GM12878 (cell line): ENCODE measurements at regions not wholly inside any gene's neighbourhood (a gene's known extent, or its start where the extent isn't known, plus 50 kb on each side); places are given as distances from the start of the nearest gene placed in this dataset.

Experiments used
- ATAC-seq: fragments of 200-7000 bp; cut with Tn5 transposase; 3 replicates; pipeline ENCODE4 v1.9.1; 2020; ENCODE audit warnings: mild to moderate bottlenecking, moderate library complexity
- BruUV-seq: library from RNA; stranded (reverse); fragments of 400-500 nt; replicated peaks from 2 replicates; lab custom pipeline; 2021; lab: Mats Ljungman, UMichigan
- CTCF ChIA-PET: fragments of 300-600 bp; sonication (Branson Sonifier 250); formaldehyde crosslinking; extraction: SDS; loops from one replicate; lab custom pipeline; 2021; ENCODE audit warnings: inconsistent platforms; lab: Yijun Ruan, JAX
- POLR2A ChIA-PET: fragments of 350-600 bp; formaldehyde crosslinking; extraction: SDS; loops from one replicate; lab custom pipeline; 2021; ENCODE audit warnings: inconsistent platforms; lab: Charles Lee
- RAD21 ChIA-PET: fragments of 300-600 bp; sonication (Branson Sonifier 250); formaldehyde crosslinking; loops from one replicate; lab custom pipeline; 2023; ENCODE audit warnings: antibody characterized with exemption; ENCODE audit not compliant: unreplicated experiment; lab: Charles Lee
- SMC1A ChIA-PET: fragments of 300-600 bp; sonication (Branson Sonifier 250); formaldehyde crosslinking; loops from one replicate; lab custom pipeline; 2023; ENCODE audit not compliant: unreplicated experiment, uncharacterized antibody; lab: Charles Lee
- DNase-seq: peaks from one replicate; pipeline ENCODE4 v3.0.0-alpha.2; 2011; ENCODE audit warnings: low read depth, low spot score
- FAIRE-seq: peaks from 3 replicates; lab custom pipeline; 2011; peaks lifted over from hg19 to GRCh38; lab: Jason Lieb, UNC
- H2AFZ ChIP-seq: 2 replicates; pipeline ENCODE4 v1.6.0; 2011; ENCODE audit warnings: low read depth, low read length, control low read depth; ENCODE audit not compliant: control insufficient read depth
- H3K27ac ChIP-seq: 2 replicates; pipeline ENCODE4 v1.5.1; 2011; ENCODE audit warnings: control low read depth; ENCODE audit not compliant: control insufficient read depth, insufficient read depth
- H3K27me3 ChIP-seq, 2 experiments: replicated peaks in 1 of 2; 2 replicates each; pipeline versions ENCODE4 v1.6.0 to v1.6.1; 2011; ENCODE audit warnings: low read length in 1 of 2; ENCODE audit not compliant: control insufficient read depth in 2 of 2, insufficient read depth in 2 of 2
- H3K36me3 ChIP-seq, 2 experiments: 2 replicates each; pipeline ENCODE4 v1.5.1; 2011; ENCODE audit warnings: low read length in 1 of 2; ENCODE audit not compliant: control insufficient read depth in 2 of 2, insufficient read depth in 2 of 2
- H3K4me1 ChIP-seq: 2 replicates; pipeline ENCODE4 v1.6.1; 2011; ENCODE audit warnings: mild to moderate bottlenecking, low read length, moderate library complexity, mixed read lengths; ENCODE audit not compliant: control insufficient read depth, insufficient read depth
- H3K4me2 ChIP-seq: 2 replicates; pipeline ENCODE4 v1.6.0; 2011; ENCODE audit warnings: control low read depth; ENCODE audit not compliant: control insufficient read depth, insufficient read depth
- H3K4me3 ChIP-seq: fragments of 200-600 bp; sonication (generic); 2 replicates; pipeline ENCODE4 v1.5.1; 2016
- H3K79me2 ChIP-seq: 2 replicates; pipeline ENCODE4 v1.6.0; 2011; ENCODE audit warnings: low read length; ENCODE audit not compliant: control insufficient read depth, insufficient read depth
- H3K9ac ChIP-seq: 2 replicates; pipeline ENCODE4 v1.8.0; 2011; ENCODE audit warnings: low read length, control low read depth, mixed read lengths; ENCODE audit not compliant: control insufficient read depth, insufficient read depth
- H3K9me3 ChIP-seq: replicated peaks from 3 replicates; pipeline ENCODE4 v1.5.1; 2011; ENCODE audit warnings: mild to moderate bottlenecking, low read length; ENCODE audit not compliant: control insufficient read depth, insufficient read depth
- H4K20me1 ChIP-seq: 2 replicates; pipeline ENCODE4 v1.6.0; 2011; ENCODE audit not compliant: control insufficient read depth, insufficient read depth
- BRCA1 ChIP-seq: IDR thresholded peaks from 2 replicates; pipeline ENCODE4 v1.6.1; 2011; ENCODE audit warnings: low read depth, low read length, improper control_type of control experiment
- CBX3 ChIP-seq: fragments of 200-600 bp; sonication (generic); IDR thresholded peaks from 2 replicates; pipeline ENCODE4 v1.6.1; 2016; ENCODE audit warnings: low read depth, borderline replicate concordance
- EED ChIP-seq: sonication (generic); IDR thresholded peaks from 2 replicates; pipeline ENCODE4 v1.6.1; 2016; ENCODE audit warnings: antibody characterized with exemption, low read depth
- FOXM1 ChIP-seq: IDR thresholded peaks from 2 replicates; pipeline ENCODE4 v1.6.1; 2012; ENCODE audit warnings: low read depth, mild to moderate bottlenecking, inconsistent platforms, low read length, moderate library complexity
- GABPA ChIP-seq: IDR thresholded peaks from 2 replicates; pipeline ENCODE4 v1.6.1; 2014; ENCODE audit warnings: antibody characterized with exemption, low read depth, mild to moderate bottlenecking, inconsistent platforms
- NRF1 ChIP-seq: conservative IDR thresholded peaks from 2 replicates; pipeline ENCODE4 v1.6.1; 2011; ENCODE audit warnings: mild to moderate bottlenecking, low read depth, low read length, improper control_type of control experiment
- YBX1 ChIP-seq: fragments of 450-650 bp; IDR thresholded peaks from 2 replicates; pipeline ENCODE4 v1.6.1; 2016; ENCODE audit warnings: antibody characterized with exemption
- ZNF384 ChIP-seq: IDR thresholded peaks from 2 replicates; pipeline ENCODE4 v1.6.1; 2012; ENCODE audit warnings: low read depth, mild to moderate bottlenecking, low read length, improper control_type of control experiment, borderline replicate concordance
- WGBS: methylation state at CpG from one replicate; pipeline ENCODE4 v1.1.6; 2016; ENCODE audit warnings: low lambda C conversion rate; ENCODE audit not compliant: insufficient replicate concordance, insufficient coverage; ENCODE audit errors: missing lambda C conversion rate; 5-methylcytosine and 5-hydroxymethylcytosine counted together
- in situ Hi-C: fragments of 300-500 bp; cut with MboI; formaldehyde crosslinking; loops from 9 replicates; pipeline ENCODE4 v1.14.3; 2018; ENCODE audit warnings: mixed read lengths
- intact Hi-C: fragments of 100-400 bp; cut with micrococcal nuclease; formaldehyde crosslinking; loops from one replicate; pipeline ENCODE4 v1.14.2; 2022; ENCODE audit not compliant: unreplicated experiment
- TF ChIP-seq, protein P1 (sequence below): fragments of 450-650 bp; IDR thresholded peaks from 2 replicates; pipeline ENCODE4 v1.6.1; 2016; ENCODE audit warnings: mild to moderate bottlenecking, moderate library complexity, borderline replicate concordance
- TF ChIP-seq, protein P2 (sequence below): fragments of 450-650 bp; formaldehyde crosslinking; IDR thresholded peaks from 2 replicates; pipeline ENCODE4 v1.4.0; 2022; ENCODE audit warnings: mild to moderate bottlenecking, moderate library complexity

DNA sequence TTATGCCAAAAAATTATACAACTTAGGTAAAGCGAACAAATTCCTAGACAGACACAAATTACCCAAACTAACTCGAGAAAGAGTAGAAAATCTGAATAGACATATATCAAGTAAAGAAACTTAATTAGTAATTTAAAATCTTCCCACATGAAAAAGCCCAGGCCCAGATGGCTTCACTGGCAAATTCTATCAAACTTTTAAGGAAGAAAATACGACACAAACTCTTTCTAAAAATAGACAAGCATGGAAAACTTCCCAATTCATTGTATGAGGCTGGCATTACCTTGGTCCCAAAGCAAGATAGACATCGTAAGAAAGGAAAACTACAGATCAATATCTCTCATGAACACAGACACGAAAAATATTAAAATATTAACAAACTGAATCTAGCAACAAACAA lies 135.3 kb downstream of the DRD1 start:
- BruUV-seq, result no TSS peak

DNA sequence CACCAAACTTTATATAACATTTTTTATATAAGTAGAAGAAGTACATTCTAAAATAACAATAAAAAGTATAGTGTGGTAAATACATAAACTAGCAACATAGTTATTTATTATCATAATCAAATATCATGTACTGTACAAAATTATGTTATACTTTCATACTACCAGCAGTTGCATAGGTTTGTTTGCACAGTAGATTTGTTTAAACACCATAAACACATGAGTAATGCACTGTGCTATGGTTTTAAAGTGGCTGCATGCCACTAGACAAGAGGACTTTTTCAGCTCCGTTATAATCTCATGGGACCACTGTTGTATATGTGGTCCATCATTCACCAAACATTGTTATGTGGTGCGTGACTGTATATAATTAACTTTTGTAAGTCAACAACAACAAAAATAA lies 137.6 kb downstream of the DRD1 start:
- POLR2A ChIA-PET, result no interaction called here
- H2AFZ ChIP-seq, result no peak overlapping the region
- no peak for ATAC-seq
- H3K4me2 ChIP-seq, result no peak overlapping the region
- H3K9me3 ChIP-seq, result no peaks in the 10 kb centered on the region
- H3K4me3 ChIP-seq, result no peak overlapping the region
- intact Hi-C loops (no loop called here), in situ Hi-C loops (no loop called here)
- DNase-seq, result no peak
- SMC1A ChIA-PET, result interaction anchor here (1.9 kb wide), 1 partner anchor 9 kb away, joined by 5 read pairs; no protein-coding TSS in a partner anchor
- RAD21 ChIA-PET, result no interaction called here
- CTCF ChIA-PET, result no interaction called here
- H4K20me1 ChIP-seq, result no peaks in the 10 kb centered on the region
- FAIRE-seq, result peak; percentile 35
- H3K36me3 ChIP-seq, result no peaks in the 10 kb centered on the region
- no peak overlapping the region for H3K27ac ChIP-seq
- no peaks in the 10 kb centered on the region for H3K79me2 ChIP-seq
- no TSS peak for BruUV-seq
- no peak overlapping the region for H3K9ac ChIP-seq
- H3K4me1 ChIP-seq, result no peaks in the 10 kb centered on the region
- H3K27me3 ChIP-seq, result no peaks in the 10 kb centered on the region
- 0% methylated on average over 2 of the region's 2 CpGs for WGBS
- TF ChIP-seq GABPA (no peak), ZNF384 (no peak), YBX1 (no peak), FOXM1 (no peak), NRF1 (no peak), EED (no peak), CBX3 (no peak)
- TF ChIP-seq, protein P1, sequence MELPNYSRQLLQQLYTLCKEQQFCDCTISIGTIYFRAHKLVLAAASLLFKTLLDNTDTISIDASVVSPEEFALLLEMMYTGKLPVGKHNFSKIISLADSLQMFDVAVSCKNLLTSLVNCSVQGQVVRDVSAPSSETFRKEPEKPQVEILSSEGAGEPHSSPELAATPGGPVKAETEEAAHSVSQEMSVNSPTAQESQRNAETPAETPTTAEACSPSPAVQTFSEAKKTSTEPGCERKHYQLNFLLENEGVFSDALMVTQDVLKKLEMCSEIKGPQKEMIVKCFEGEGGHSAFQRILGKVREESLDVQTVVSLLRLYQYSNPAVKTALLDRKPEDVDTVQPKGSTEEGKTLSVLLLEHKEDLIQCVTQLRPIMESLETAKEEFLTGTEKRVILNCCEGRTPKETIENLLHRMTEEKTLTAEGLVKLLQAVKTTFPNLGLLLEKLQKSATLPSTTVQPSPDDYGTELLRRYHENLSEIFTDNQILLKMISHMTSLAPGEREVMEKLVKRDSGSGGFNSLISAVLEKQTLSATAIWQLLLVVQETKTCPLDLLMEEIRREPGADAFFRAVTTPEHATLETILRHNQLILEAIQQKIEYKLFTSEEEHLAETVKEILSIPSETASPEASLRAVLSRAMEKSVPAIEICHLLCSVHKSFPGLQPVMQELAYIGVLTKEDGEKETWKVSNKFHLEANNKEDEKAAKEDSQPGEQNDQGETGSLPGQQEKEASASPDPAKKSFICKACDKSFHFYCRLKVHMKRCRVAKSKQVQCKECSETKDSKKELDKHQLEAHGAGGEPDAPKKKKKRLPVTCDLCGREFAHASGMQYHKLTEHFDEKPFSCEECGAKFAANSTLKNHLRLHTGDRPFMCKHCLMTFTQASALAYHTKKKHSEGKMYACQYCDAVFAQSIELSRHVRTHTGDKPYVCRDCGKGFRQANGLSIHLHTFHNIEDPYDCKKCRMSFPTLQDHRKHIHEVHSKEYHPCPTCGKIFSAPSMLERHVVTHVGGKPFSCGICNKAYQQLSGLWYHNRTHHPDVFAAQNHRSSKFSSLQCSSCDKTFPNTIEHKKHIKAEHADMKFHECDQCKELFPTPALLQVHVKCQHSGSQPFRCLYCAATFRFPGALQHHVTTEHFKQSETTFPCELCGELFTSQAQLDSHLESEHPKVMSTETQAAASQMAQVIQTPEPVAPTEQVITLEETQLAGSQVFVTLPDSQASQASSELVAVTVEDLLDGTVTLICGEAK, result no peak
- TF ChIP-seq, protein P2, sequence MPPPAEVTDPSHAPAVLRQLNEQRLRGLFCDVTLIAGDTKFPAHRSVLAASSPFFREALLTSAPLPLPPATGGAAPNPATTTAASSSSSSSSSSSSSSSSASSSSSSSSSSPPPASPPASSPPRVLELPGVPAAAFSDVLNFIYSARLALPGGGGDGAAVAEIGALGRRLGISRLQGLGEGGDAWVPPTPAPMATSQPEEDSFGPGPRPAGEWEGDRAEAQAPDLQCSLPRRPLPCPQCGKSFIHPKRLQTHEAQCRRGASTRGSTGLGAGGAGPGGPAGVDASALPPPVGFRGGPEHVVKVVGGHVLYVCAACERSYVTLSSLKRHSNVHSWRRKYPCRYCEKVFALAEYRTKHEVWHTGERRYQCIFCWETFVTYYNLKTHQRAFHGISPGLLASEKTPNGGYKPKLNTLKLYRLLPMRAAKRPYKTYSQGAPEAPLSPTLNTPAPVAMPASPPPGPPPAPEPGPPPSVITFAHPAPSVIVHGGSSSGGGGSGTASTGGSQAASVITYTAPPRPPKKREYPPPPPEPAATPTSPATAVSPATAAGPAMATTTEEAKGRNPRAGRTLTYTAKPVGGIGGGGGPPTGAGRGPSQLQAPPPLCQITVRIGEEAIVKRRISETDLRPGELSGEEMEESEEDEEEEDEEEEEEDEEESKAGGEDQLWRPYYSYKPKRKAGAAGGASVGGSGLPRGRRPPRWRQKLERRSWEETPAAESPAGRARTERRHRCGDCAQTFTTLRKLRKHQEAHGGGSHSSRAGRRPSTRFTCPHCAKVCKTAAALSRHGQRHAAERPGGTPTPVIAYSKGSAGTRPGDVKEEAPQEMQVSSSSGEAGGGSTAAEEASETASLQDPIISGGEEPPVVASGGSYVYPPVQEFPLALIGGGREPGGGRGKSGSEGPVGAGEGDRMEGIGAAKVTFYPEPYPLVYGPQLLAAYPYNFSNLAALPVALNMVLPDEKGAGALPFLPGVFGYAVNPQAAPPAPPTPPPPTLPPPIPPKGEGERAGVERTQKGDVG (CRISPR knock-in tag), result no peak

More for the DNA sequence above, 135.3 kb downstream of the DRD1 start:
- in situ Hi-C loops, result no loop called here
- ChIA-PET SMC1A (no interaction called here), RAD21 (no interaction called here), CTCF (no interaction called here), POLR2A (no interaction called here)
- intact Hi-C loops, result no loop called here
- DNase-seq (no peak), FAIRE-seq (no peak), ATAC-seq (no peak)
- no peak overlapping the region for H3K9ac ChIP-seq
- H3K79me2 ChIP-seq, result no peaks in the 10 kb centered on the region
- H3K36me3 ChIP-seq, result no peaks in the 10 kb centered on the region
- WGBS, result 49% methylated on average over 5 of the region's 5 CpGs
- H3K4me1 ChIP-seq, result no peaks in the 10 kb centered on the region
- no peak overlapping the region for H3K4me3 ChIP-seq
- no peak overlapping the region for H2AFZ ChIP-seq
- H3K27ac ChIP-seq, result no peak overlapping the region
- H3K4me2 ChIP-seq, result no peak overlapping the region
- H3K9me3 ChIP-seq, result no peaks in the 10 kb centered on the region
- no peaks in the 10 kb centered on the region for H4K20me1 ChIP-seq
- H3K27me3 ChIP-seq, result no peaks in the 10 kb centered on the region
- no peak for TF ChIP-seq BRCA1
